Neuronal stem cell (in vitro differentiated cells): ENCODE measurements at regions not wholly inside any gene's neighbourhood (a gene's known extent, or its start where the extent isn't known, plus 50 kb on each side); places are given as distances from the start of the nearest gene placed in this dataset.

ENCODE experiments used
- DNase-seq: peaks from one replicate; pipeline ENCODE4 v3.0.0-alpha.2; 2013; ENCODE audit warnings: low spot score
- H2AFZ ChIP-seq: one replicate; pipeline ENCODE4 v1.6.1; 2013; ENCODE audit warnings: mild to moderate bottlenecking, low read length, inconsistent platforms
- H2AK5ac ChIP-seq: 2 replicates; pipeline ENCODE4 v1.6.1; 2013; ENCODE audit warnings: low read depth, mild to moderate bottlenecking, inconsistent platforms, low read length, moderate library complexity, mixed read lengths
- H2BK120ac ChIP-seq: 2 replicates; pipeline ENCODE4 v1.6.1; 2013; ENCODE audit warnings: low read depth, mild to moderate bottlenecking, inconsistent platforms, low read length, moderate library complexity, mixed read lengths
- H2BK12ac ChIP-seq: one replicate; pipeline ENCODE4 v1.6.1; 2013; ENCODE audit warnings: low read length, inconsistent platforms
- H2BK15ac ChIP-seq: 2 replicates; pipeline ENCODE4 v1.6.1; 2013; ENCODE audit warnings: mild to moderate bottlenecking, low read length, inconsistent platforms, mixed read lengths
- H2BK5ac ChIP-seq: one replicate; pipeline ENCODE4 v1.6.1; 2013; ENCODE audit warnings: inconsistent platforms, mild to moderate bottlenecking, low read length, moderate library complexity
- H3K14ac ChIP-seq: one replicate; pipeline ENCODE4 v1.6.1; 2013; ENCODE audit warnings: low read length, inconsistent platforms
- H3K18ac ChIP-seq: 2 replicates; pipeline ENCODE4 v1.6.1; 2013; ENCODE audit warnings: low read length, inconsistent platforms
- H3K23ac ChIP-seq: 2 replicates; pipeline ENCODE4 v1.6.1; 2013; ENCODE audit warnings: low read depth, mild to moderate bottlenecking, mixed read lengths, low read length, inconsistent platforms; ENCODE audit not compliant: poor library complexity
- H3K27ac ChIP-seq: replicated peaks from 3 replicates; pipeline ENCODE4 v1.5.1; 2013; ENCODE audit warnings: low read length, inconsistent platforms
- H3K27me3 ChIP-seq, 3 experiments: 2 replicates each; pipeline ENCODE4 v1.6.1; 2013; ENCODE audit warnings: low read length in 3 of 3, mild to moderate bottlenecking in 2 of 3, inconsistent platforms in 1 of 3, low read depth in 1 of 3, mixed read lengths in 1 of 3, moderate library complexity in 1 of 3; ENCODE audit not compliant: control insufficient read depth in 3 of 3, insufficient read depth in 3 of 3
- H3K36me3 ChIP-seq, 2 donors: replicated peaks in 1 of 2; 2 replicates each; pipeline ENCODE4 v1.6.1; 2013; ENCODE audit warnings: low read length in 2 of 2; ENCODE audit not compliant: control insufficient read depth in 2 of 2, insufficient read depth in 2 of 2
- H3K4ac ChIP-seq: 2 replicates; pipeline ENCODE4 v1.6.1; 2013; ENCODE audit warnings: inconsistent platforms, mild to moderate bottlenecking, low read length, moderate library complexity
- H3K4me1 ChIP-seq, 2 donors: 1 replicate in 1 of 2; 2 replicates in 1 of 2; pipeline ENCODE4 v1.6.1; 2013; ENCODE audit warnings: low read length in 2 of 2, low read depth in 1 of 2; ENCODE audit not compliant: control insufficient read depth in 2 of 2, insufficient read depth in 1 of 2
- H3K4me2 ChIP-seq: one replicate; pipeline ENCODE4 v1.6.1; 2013; ENCODE audit warnings: mild to moderate bottlenecking, low read length, inconsistent platforms; ENCODE audit not compliant: insufficient read depth, poor library complexity, severe bottlenecking
- H3K4me3 ChIP-seq, 2 donors: 2 replicates each; pipeline ENCODE4 v1.5.1; 2013; ENCODE audit warnings: low read length in 2 of 2, mild to moderate bottlenecking in 2 of 2, inconsistent platforms in 1 of 2, moderate library complexity in 1 of 2
- H3K79me1 ChIP-seq: one replicate; pipeline ENCODE4 v1.6.1; 2013; ENCODE audit warnings: low read depth, mild to moderate bottlenecking, inconsistent platforms, low read length, moderate library complexity
- H3K9ac ChIP-seq: one replicate; pipeline ENCODE4 v1.6.1; 2013; ENCODE audit warnings: mild to moderate bottlenecking, low read depth, low read length, inconsistent platforms; ENCODE audit not compliant: poor library complexity
- H3K9me3 ChIP-seq, 2 donors: replicated peaks in 1 of 2; 2 replicates each; pipeline versions ENCODE3 to v1.6.1; 2013; ENCODE audit warnings: low read length in 2 of 2, mild to moderate bottlenecking in 2 of 2, inconsistent platforms in 1 of 2, low read depth in 1 of 2, mixed read lengths in 1 of 2, moderate library complexity in 1 of 2; ENCODE audit not compliant: control insufficient read depth in 2 of 2, insufficient read depth in 1 of 2
- H4K8ac ChIP-seq: one replicate; pipeline ENCODE4 v1.6.1; 2013; ENCODE audit warnings: low read depth, mild to moderate bottlenecking, inconsistent platforms, low read length, moderate library complexity
- H4K91ac ChIP-seq: one replicate; pipeline ENCODE4 v1.6.1; 2013; ENCODE audit warnings: low read length, low read depth, mild to moderate bottlenecking, inconsistent platforms; ENCODE audit not compliant: poor library complexity
- WGBS, 2 donors: extraction: QIAGEN DNeasy Blood & Tissue Kit; methylation state at CpG; one replicate each; pipeline ENCODE4 v1.1.7; 2013; ENCODE audit warnings: missing lambda C conversion rate in 2 of 2, mixed read lengths in 1 of 2; ENCODE audit not compliant: insufficient read length in 2 of 2, insufficient replicate concordance in 1 of 2; ENCODE audit errors: extremely low coverage in 2 of 2; 5-methylcytosine and 5-hydroxymethylcytosine counted together

DNA sequence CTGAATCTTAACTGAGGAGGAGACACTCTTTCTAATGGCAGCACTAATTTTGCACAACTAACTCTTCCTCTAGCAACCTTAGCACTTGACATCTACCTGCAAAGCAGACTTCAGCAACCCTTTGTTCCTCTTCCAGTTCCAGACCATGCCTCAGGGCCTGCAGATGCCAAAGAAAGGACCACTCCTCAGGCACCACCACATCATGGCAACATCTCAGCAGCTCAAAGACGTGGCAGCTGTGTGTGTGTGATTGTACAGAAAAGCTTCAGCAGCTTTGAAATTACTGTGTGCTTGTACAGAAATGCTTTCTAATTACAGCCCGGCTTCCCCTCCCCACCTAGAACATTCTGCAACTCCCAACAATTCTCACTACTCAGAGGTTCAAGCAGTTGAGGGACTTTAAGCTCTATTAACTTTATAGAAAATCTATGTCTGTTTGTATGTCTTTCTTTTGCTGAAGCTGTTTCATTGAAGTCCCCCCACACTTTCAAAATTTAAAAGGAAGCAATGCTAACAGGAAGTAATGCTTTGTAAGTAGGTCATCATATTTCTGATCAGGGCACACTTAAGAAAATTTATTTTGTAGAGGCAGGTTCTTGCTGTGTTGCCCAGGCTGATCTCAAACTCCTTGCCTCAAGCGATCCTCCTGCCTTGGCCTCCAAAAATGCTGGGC lies 115.2 kb downstream of the CD47 start:
- H3K4me1 ChIP-seq: peaks cover 9 to 23% of the 10 kb centered on the region in 2 donors
- DNase-seq: no peak
- no peaks in the 10 kb centered on the region for H3K79me1 ChIP-seq
- no peak overlapping the region for H4K91ac ChIP-seq
- no peak overlapping the region for H3K4ac ChIP-seq
- no peak overlapping the region for H4K8ac ChIP-seq
- no CpG with 5 or more reads among the region's 3 CpGs for WGBS, 2 donors
- no peaks in the 10 kb centered on the region for H3K36me3 ChIP-seq
- H2AFZ ChIP-seq: no peak overlapping the region
- no peak overlapping the region for H3K4me2 ChIP-seq
- H3K23ac ChIP-seq: no peak overlapping the region
- H2AK5ac ChIP-seq: no peak overlapping the region
- no peak overlapping the region for H3K18ac ChIP-seq
- no peak overlapping the region for H3K14ac ChIP-seq
- no peak overlapping the region for H3K9ac ChIP-seq
- no peaks in the 10 kb centered on the region for H3K27me3 ChIP-seq
- no peak overlapping the region for H3K27ac ChIP-seq
- no peak overlapping the region for H2BK15ac ChIP-seq
- no peak overlapping the region for H2BK12ac ChIP-seq
- H3K9me3 ChIP-seq: no peaks in the 10 kb centered on the region
- H2BK120ac ChIP-seq: no peak overlapping the region
- H3K4me3 ChIP-seq: no peak overlapping the region
- no peak overlapping the region for H2BK5ac ChIP-seq

DNA sequence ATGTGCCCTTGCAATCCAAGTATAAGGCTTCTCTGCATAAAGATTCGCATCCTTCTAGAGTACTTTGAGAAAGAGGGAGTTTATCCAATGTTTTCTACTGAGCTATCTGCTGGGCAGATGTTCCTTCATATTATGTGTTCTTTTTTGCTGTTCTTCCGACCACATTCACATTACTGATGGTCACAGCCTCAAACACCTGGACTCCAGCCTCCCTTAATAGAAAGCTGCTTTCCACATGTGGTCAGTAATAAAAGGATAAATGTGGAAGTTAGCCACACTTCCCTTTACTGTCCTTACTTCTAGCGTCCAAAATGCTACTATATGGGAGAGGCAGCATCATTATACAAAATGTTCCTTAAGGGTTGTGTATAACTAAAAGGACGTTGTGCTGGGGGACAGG lies 116.9 kb downstream of the CD47 start:
- no peak overlapping the region for H2AK5ac ChIP-seq
- H3K27ac ChIP-seq: no peak overlapping the region
- WGBS, 2 donors: no CpG with 5 or more reads among the region's 4 CpGs
- H3K4ac ChIP-seq: no peak overlapping the region
- peaks cover 3 to 18% of the 10 kb centered on the region in 2 donors for H3K4me1 ChIP-seq
- H3K36me3 ChIP-seq: no peaks in the 10 kb centered on the region
- no peaks in the 10 kb centered on the region for H3K27me3 ChIP-seq
- no peak overlapping the region for H2BK120ac ChIP-seq
- H4K8ac ChIP-seq: no peak overlapping the region
- H3K4me2 ChIP-seq: no peak overlapping the region
- H3K9ac ChIP-seq: no peak overlapping the region
- H3K14ac ChIP-seq: no peak overlapping the region
- no peaks in the 10 kb centered on the region for H3K9me3 ChIP-seq
- H3K18ac ChIP-seq: no peak overlapping the region
- no peak overlapping the region for H2BK5ac ChIP-seq
- no peak for DNase-seq
- no peak overlapping the region for H3K4me3 ChIP-seq
- H3K23ac ChIP-seq: no peak overlapping the region
- H2BK15ac ChIP-seq: no peak overlapping the region
- H3K79me1 ChIP-seq: no peaks in the 10 kb centered on the region
- no peak overlapping the region for H2BK12ac ChIP-seq
- no peak overlapping the region for H2AFZ ChIP-seq
- H4K91ac ChIP-seq: no peak overlapping the region

DNA sequence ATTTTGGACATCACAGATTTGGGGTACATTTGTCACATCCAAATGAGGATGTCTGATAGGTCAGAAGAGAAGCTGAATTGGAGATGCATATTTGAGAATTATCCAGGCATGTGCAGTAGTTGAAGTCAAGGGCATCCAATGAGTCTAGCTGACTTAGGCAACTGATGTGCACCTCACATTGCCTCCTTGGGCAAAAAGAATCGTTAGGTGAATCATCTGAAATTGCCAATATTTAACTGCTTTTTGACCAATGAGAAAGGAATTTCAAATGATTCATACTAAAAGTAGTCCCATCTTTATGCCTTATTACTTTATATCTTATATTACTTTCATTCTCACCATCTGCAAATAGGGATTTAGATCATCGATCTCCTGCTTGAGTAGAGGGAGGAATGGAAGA lies 117.7 kb downstream of the CD47 start:
- no peaks in the 10 kb centered on the region for H3K36me3 ChIP-seq
- no peak overlapping the region for H3K4me2 ChIP-seq
- no peak overlapping the region for H2AK5ac ChIP-seq
- WGBS, 2 donors: no CpG with 5 or more reads among the region's 2 CpGs
- no peak overlapping the region for H2AFZ ChIP-seq
- no peaks in the 10 kb centered on the region for H3K27me3 ChIP-seq
- no peak overlapping the region for H3K27ac ChIP-seq
- no peak overlapping the region for H2BK15ac ChIP-seq
- H2BK12ac ChIP-seq: no peak overlapping the region
- no peak overlapping the region for H3K23ac ChIP-seq
- no peak overlapping the region for H3K4me3 ChIP-seq
- no peak overlapping the region for H3K14ac ChIP-seq
- no peak overlapping the region for H3K4ac ChIP-seq
- peaks cover 3 to 16% of the 10 kb centered on the region in 2 donors for H3K4me1 ChIP-seq
- H2BK5ac ChIP-seq: no peak overlapping the region
- DNase-seq: no peak
- no peak overlapping the region for H4K91ac ChIP-seq
- H2BK120ac ChIP-seq: no peak overlapping the region
- no peaks in the 10 kb centered on the region for H3K79me1 ChIP-seq
- H3K9ac ChIP-seq: no peak overlapping the region
- H4K8ac ChIP-seq: no peak overlapping the region
- no peak overlapping the region for H3K18ac ChIP-seq
- no peaks in the 10 kb centered on the region for H3K9me3 ChIP-seq

DNA sequence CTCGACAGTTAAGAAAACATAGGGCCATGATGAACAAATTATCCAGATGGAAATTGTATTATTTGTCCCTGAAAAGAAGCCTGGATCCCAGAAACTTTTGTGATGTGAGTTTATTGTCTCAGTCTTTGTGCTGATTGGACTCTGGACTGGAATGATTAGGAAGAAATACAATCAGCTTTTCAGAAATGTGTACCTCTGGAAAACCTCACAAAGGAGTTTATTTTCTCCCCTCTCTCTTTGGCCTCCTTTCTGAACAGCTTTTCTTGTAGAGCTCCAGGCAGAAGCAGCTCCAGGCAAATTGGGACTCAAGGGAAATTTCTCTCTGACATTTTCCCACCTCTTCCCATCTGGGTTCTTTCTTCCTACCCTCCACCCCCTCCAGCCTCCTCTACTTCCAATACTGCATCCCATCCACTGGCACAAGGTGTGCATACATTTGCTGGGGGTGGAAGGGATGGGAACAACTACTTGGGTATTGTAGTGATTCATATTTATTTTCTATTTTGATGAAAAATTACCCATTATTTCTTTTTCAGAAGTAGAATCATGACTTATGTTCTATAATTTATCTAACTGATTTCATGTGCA lies 119.7 kb downstream of the CD47 start:
- Histone ChIP-seq H2BK12ac (no peak overlapping the region), H3K27ac (no peak overlapping the region)

More for the DNA sequence above, 119.7 kb downstream of the CD47 start:
- Histone ChIP-seq H4K91ac (no peak overlapping the region), H3K36me3 (no peaks in the 10 kb centered on the region), H3K18ac (no peak overlapping the region), H3K4me3 (no peak overlapping the region), H4K8ac (no peak overlapping the region), H2AK5ac (no peak overlapping the region), H3K79me1 (no peaks in the 10 kb centered on the region), H2BK15ac (no peak overlapping the region), H3K9ac (no peak overlapping the region), H3K23ac (no peak overlapping the region), H3K14ac (no peak overlapping the region), H3K9me3 (no peaks in the 10 kb centered on the region), H2BK120ac (no peak overlapping the region), H3K4me1 (peaks cover 12 to 25% of the 10 kb centered on the region in 2 donors), H3K4me2 (no peak overlapping the region), H3K27me3 (no peaks in the 10 kb centered on the region), H2AFZ (no peak overlapping the region), H2BK5ac (no peak overlapping the region), H3K4ac (no peak overlapping the region)
- no CpG with 5 or more reads among the region's 1 CpG for WGBS, 2 donors
- no peak for DNase-seq
